Panc1 (cell line): ENCODE measurements at regions not wholly inside any gene's neighbourhood (a gene's known extent, or its start where the extent isn't known, plus 50 kb on each side); places are given as distances from the start of the nearest gene placed in this dataset.

Experiments used
- ATAC-seq: fragments of 200-7000 bp; cut with Tn5 transposase; 2 replicates; pipeline ENCODE4 v1.9.1; 2020; ENCODE audit warnings: mild to moderate bottlenecking, moderate library complexity
- BruUV-seq: library from RNA; stranded (reverse); fragments of 400-500 nt; replicated peaks from 2 replicates; lab custom pipeline; 2021; lab: Mats Ljungman, UMichigan
- CTCF ChIA-PET: fragments of 300-600 bp; sonication (Branson Sonifier 250); formaldehyde crosslinking; loops from one replicate; lab custom pipeline; 2022; ENCODE audit warnings: antibody characterized with exemption; lab: Charles Lee
- POLR2A ChIA-PET: fragments of 300-600 bp; sonication (Branson Sonifier 250); formaldehyde crosslinking; loops from one replicate; lab custom pipeline; 2022; ENCODE audit warnings: antibody characterized with exemption; lab: Charles Lee
- DNase-seq: peaks from one replicate; pipeline ENCODE4 v3.0.0-alpha.2; 2010; ENCODE audit warnings: low read depth, low spot score
- H3K27ac ChIP-seq: 2 replicates; pipeline ENCODE4 v1.5.1; 2011; ENCODE audit warnings: mild to moderate bottlenecking, low read length, inconsistent platforms
- H3K27me3 ChIP-seq: fragments of 200-500 bp; sonication (Bioruptor generic); 2 replicates; pipeline ENCODE4 v1.6.0; 2014; ENCODE audit warnings: low read length, inconsistent platforms; ENCODE audit not compliant: control insufficient read depth, insufficient read depth
- H3K36me3 ChIP-seq: fragments of 200-500 bp; sonication (Bioruptor generic); 2 replicates; pipeline ENCODE4 v1.5.1; 2014; ENCODE audit warnings: inconsistent platforms, mild to moderate bottlenecking, low read length, moderate library complexity; ENCODE audit not compliant: control insufficient read depth, insufficient read depth
- H3K4me1 ChIP-seq: 2 replicates; pipeline ENCODE4 v1.5.1; 2011; ENCODE audit warnings: inconsistent platforms, mild to moderate bottlenecking, low read length, moderate library complexity; ENCODE audit not compliant: control insufficient read depth, insufficient read depth
- H3K4me3 ChIP-seq, 2 experiments: 2 replicates each; pipeline ENCODE4 v1.5.1; 2011 to 2012; ENCODE audit warnings: low read depth in 2 of 2, low read length in 2 of 2, mild to moderate bottlenecking in 2 of 2, inconsistent platforms in 1 of 2, moderate library complexity in 1 of 2
- H3K9me3 ChIP-seq: fragments of 200-500 bp; sonication (Bioruptor generic); 2 replicates; pipeline ENCODE4 v1.5.1; 2014; ENCODE audit warnings: low read depth, mild to moderate bottlenecking, inconsistent platforms, low read length, moderate library complexity; ENCODE audit not compliant: control insufficient read depth, insufficient read depth
- POLR2AphosphoS5 ChIP-seq: IDR thresholded peaks from 2 replicates; pipeline ENCODE4 v1.6.1; 2012; ENCODE audit warnings: mild to moderate bottlenecking, low read depth, low read length, moderate library complexity
- SIN3A ChIP-seq: IDR thresholded peaks from 2 replicates; pipeline ENCODE4 v1.6.1; 2012; ENCODE audit warnings: low read depth, mild to moderate bottlenecking, low read length, moderate library complexity, borderline replicate concordance; ENCODE audit not compliant: insufficient read depth
- TCF7L2 ChIP-seq: IDR thresholded peaks from 2 replicates; pipeline ENCODE4 v1.6.1; 2011; ENCODE audit warnings: mild to moderate bottlenecking, low read depth, low read length, inconsistent platforms
- in situ Hi-C: cut with HindIII; loops from 2 replicates; pipeline ENCODE4 v1.10.0; 2016; ENCODE audit warnings: low sequenced_read_pairs, low pct_unique_long_range_greater_than_20kb
- intact Hi-C: fragments of 100-400 bp; cut with micrococcal nuclease; formaldehyde crosslinking; loops from one replicate; pipeline ENCODE4 v1.10.0; 2022; ENCODE audit not compliant: unreplicated experiment
- TF ChIP-seq, protein P1 (sequence below), 2 experiments: IDR thresholded peaks; 2 replicates each; pipeline ENCODE4 v1.6.1; 2011 to 2012; ENCODE audit warnings: low read depth in 2 of 2, control low read depth in 1 of 2, low read length in 1 of 2, mild to moderate bottlenecking in 1 of 2, moderate library complexity in 1 of 2; ENCODE audit not compliant: insufficient read depth in 1 of 2
- TF ChIP-seq, protein P2 (sequence below): fragments of 450-650 bp; IDR thresholded peaks from 2 replicates; pipeline ENCODE4 v1.5.1; 2017; ENCODE audit warnings: mild to moderate bottlenecking

DNA sequence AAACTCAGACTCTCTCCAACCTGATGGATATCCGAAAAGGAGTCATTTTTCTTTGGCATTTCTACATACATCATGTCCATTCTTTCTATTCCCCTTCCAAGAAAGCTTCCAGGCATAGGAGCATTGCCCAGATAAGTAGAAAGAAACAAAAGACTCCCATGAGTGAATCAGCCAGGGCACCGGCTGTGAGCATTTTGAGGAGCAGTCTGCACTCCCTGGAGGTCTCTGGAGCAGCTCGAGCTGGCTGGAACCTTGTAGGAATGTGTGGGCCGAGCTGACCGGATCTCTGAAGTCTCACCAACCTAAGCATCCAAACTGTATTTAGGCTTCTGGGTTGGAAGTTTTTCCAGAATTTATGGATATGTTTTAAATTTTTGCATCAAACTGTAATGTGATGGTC is 161.4 kb upstream of the TRPC7 start:
- H3K27me3 ChIP-seq: no peaks in the 10 kb centered on the region
- H3K4me3 ChIP-seq: no peak overlapping the region
- TF ChIP-seq SIN3A: no peak
- TF ChIP-seq, protein P1, sequence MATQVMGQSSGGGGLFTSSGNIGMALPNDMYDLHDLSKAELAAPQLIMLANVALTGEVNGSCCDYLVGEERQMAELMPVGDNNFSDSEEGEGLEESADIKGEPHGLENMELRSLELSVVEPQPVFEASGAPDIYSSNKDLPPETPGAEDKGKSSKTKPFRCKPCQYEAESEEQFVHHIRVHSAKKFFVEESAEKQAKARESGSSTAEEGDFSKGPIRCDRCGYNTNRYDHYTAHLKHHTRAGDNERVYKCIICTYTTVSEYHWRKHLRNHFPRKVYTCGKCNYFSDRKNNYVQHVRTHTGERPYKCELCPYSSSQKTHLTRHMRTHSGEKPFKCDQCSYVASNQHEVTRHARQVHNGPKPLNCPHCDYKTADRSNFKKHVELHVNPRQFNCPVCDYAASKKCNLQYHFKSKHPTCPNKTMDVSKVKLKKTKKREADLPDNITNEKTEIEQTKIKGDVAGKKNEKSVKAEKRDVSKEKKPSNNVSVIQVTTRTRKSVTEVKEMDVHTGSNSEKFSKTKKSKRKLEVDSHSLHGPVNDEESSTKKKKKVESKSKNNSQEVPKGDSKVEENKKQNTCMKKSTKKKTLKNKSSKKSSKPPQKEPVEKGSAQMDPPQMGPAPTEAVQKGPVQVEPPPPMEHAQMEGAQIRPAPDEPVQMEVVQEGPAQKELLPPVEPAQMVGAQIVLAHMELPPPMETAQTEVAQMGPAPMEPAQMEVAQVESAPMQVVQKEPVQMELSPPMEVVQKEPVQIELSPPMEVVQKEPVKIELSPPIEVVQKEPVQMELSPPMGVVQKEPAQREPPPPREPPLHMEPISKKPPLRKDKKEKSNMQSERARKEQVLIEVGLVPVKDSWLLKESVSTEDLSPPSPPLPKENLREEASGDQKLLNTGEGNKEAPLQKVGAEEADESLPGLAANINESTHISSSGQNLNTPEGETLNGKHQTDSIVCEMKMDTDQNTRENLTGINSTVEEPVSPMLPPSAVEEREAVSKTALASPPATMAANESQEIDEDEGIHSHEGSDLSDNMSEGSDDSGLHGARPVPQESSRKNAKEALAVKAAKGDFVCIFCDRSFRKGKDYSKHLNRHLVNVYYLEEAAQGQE (IDR thresholded peaks at IDR 0.05; ENCODE audit: insufficient read depth in 1 of 2, low read depth in 2 of 2, low read length in 1 of 2): no peak
- TF ChIP-seq POLR2AphosphoS5: no peak
- TF ChIP-seq, protein P2, sequence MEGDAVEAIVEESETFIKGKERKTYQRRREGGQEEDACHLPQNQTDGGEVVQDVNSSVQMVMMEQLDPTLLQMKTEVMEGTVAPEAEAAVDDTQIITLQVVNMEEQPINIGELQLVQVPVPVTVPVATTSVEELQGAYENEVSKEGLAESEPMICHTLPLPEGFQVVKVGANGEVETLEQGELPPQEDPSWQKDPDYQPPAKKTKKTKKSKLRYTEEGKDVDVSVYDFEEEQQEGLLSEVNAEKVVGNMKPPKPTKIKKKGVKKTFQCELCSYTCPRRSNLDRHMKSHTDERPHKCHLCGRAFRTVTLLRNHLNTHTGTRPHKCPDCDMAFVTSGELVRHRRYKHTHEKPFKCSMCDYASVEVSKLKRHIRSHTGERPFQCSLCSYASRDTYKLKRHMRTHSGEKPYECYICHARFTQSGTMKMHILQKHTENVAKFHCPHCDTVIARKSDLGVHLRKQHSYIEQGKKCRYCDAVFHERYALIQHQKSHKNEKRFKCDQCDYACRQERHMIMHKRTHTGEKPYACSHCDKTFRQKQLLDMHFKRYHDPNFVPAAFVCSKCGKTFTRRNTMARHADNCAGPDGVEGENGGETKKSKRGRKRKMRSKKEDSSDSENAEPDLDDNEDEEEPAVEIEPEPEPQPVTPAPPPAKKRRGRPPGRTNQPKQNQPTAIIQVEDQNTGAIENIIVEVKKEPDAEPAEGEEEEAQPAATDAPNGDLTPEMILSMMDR: no peak
- TF ChIP-seq TCF7L2: no peak
- ChIA-PET POLR2A (no interaction called here), CTCF (no interaction called here)
- no TSS peak for BruUV-seq
- DNase-seq (no peak), ATAC-seq (no peak)
- intact Hi-C loops (no loop called here), in situ Hi-C loops (no loop called here)
- H3K27ac ChIP-seq: no peak overlapping the region
- no peaks in the 10 kb centered on the region; the same call in 1 of the 2 replicates for H3K4me1 ChIP-seq
- no peaks in the 10 kb centered on the region; the same call in 1 of the 2 replicates for H3K36me3 ChIP-seq
- no peaks in the 10 kb centered on the region for H3K9me3 ChIP-seq

DNA sequence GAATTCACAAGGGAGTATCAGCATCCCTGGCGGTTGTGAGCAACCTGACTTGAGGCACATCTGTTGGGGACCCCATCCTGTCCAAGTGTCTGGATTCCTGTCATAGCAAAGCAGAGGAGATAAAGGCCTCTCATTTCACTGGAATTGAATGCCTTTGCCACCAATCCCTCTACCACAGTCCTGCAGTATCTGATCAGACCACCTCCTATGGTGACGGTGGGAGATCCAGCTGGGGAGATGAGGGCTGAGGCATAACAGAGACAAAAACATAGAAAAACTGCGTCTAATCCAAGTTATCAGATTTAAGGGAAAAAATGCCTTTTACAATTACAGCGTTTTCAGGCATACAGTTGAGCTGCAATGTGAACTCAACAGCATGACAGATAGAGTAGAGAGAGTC is 160.7 kb upstream of the TRPC7 start:
- ChIA-PET POLR2A (no interaction called here), CTCF (no interaction called here)
- Histone ChIP-seq H3K27me3 (0 out of 2 replicates have a peak, but pooled peaks cover 2% of the 10 kb centered on the region), H3K9me3 (no peaks in the 10 kb centered on the region), H3K4me3 (no peak overlapping the region), H3K36me3 (no peaks in the 10 kb centered on the region), H3K4me1 (no peaks in the 10 kb centered on the region; the same call in 1 of the 2 replicates), H3K27ac (no peak overlapping the region)
- BruUV-seq: no TSS peak
- TF ChIP-seq TCF7L2: no peak
- TF ChIP-seq POLR2AphosphoS5: no peak
- TF ChIP-seq SIN3A: no peak
- TF ChIP-seq, protein P1 (IDR thresholded peaks at IDR 0.05; ENCODE audit: insufficient read depth in 1 of 2, low read depth in 2 of 2, low read length in 1 of 2): no peak
- TF ChIP-seq, protein P2: no peak
- ATAC-seq (no peak), DNase-seq (no peak)
- intact Hi-C loops (no loop called here), in situ Hi-C loops (no loop called here)
